Astrocyte (in vitro differentiated cells and primary cell): ENCODE measurements at regions not wholly inside any gene's neighbourhood (a gene's known extent, or its start where the extent isn't known, plus 50 kb on each side); places are given as distances from the start of the nearest gene placed in this dataset.

Experiments used
- DNase-seq: peaks from one replicate; pipeline ENCODE4 v3.0.0-alpha.2; 2010; ENCODE audit warnings: low read depth
- FAIRE-seq: peaks from 2 replicates; lab custom pipeline; 2011; peaks lifted over from hg19 to GRCh38; lab: Jason Lieb, UNC
- H2AFZ ChIP-seq: 2 replicates; pipeline ENCODE4 v1.6.0; 2012; ENCODE audit warnings: low read depth, low read length, inconsistent platforms
- H3K27ac ChIP-seq: 2 replicates; pipeline ENCODE4 v1.5.1; 2011; ENCODE audit warnings: low read depth, low read length, inconsistent platforms
- H3K27me3 ChIP-seq: 2 replicates; pipeline ENCODE4 v1.6.0; 2011; ENCODE audit warnings: low read length, inconsistent platforms; ENCODE audit not compliant: insufficient read depth
- H3K36me3 ChIP-seq: 2 replicates; pipeline ENCODE4 v1.5.1; 2011; ENCODE audit warnings: low read length, inconsistent platforms; ENCODE audit not compliant: insufficient read depth
- H3K4me1 ChIP-seq: 2 replicates; pipeline ENCODE4 v1.5.1; 2011; ENCODE audit warnings: low read length, inconsistent platforms; ENCODE audit not compliant: insufficient read depth
- H3K4me2 ChIP-seq: 2 replicates; pipeline ENCODE4 v1.6.0; 2012; ENCODE audit warnings: low read length, inconsistent platforms
- H3K4me3 ChIP-seq: 2 replicates; pipeline ENCODE4 v1.5.1; 2011; ENCODE audit warnings: low read depth, mild to moderate bottlenecking, low read length, inconsistent platforms; ENCODE audit not compliant: insufficient read depth
- H3K79me2 ChIP-seq: 2 replicates; pipeline ENCODE4 v1.6.0; 2012; ENCODE audit warnings: mild to moderate bottlenecking, low read length, inconsistent platforms; ENCODE audit not compliant: insufficient read depth
- H3K9ac ChIP-seq: 2 replicates; pipeline ENCODE4 v1.6.0; 2012; ENCODE audit warnings: mild to moderate bottlenecking, low read length, inconsistent platforms
- H3K9me3 ChIP-seq: 2 replicates; pipeline ENCODE4 v1.5.1; 2012; ENCODE audit warnings: low read depth, mild to moderate bottlenecking, low read length, inconsistent platforms; ENCODE audit not compliant: insufficient read depth
- H4K20me1 ChIP-seq: 2 replicates; pipeline ENCODE4 v1.6.0; 2012; ENCODE audit warnings: low read length, inconsistent platforms; ENCODE audit not compliant: insufficient read depth
- H3K27ac Mint-ChIP-seq: one replicate; pipeline ENCODE4 v1.8.0; 2021; ENCODE audit warnings: mild to moderate bottlenecking, mixed read lengths; ENCODE audit not compliant: unreplicated experiment
- H3K27me3 Mint-ChIP-seq: one replicate; pipeline ENCODE4 v1.8.0; 2021; ENCODE audit warnings: low read depth, mixed read lengths; ENCODE audit not compliant: unreplicated experiment
- H3K36me3 Mint-ChIP-seq: one replicate; pipeline ENCODE4 v1.8.0; 2021; ENCODE audit warnings: low read depth, mixed read lengths; ENCODE audit not compliant: unreplicated experiment
- H3K4me1 Mint-ChIP-seq: one replicate; pipeline ENCODE4 v1.8.0; 2021; ENCODE audit warnings: low read depth, mixed read lengths; ENCODE audit not compliant: unreplicated experiment
- H3K4me3 Mint-ChIP-seq: one replicate; pipeline ENCODE4 v1.8.0; 2021; ENCODE audit warnings: mild to moderate bottlenecking, moderate library complexity, mixed read lengths; ENCODE audit not compliant: unreplicated experiment
- H3K9me3 Mint-ChIP-seq: one replicate; pipeline ENCODE4 v1.8.0; 2021; ENCODE audit warnings: mild to moderate bottlenecking, mixed read lengths; ENCODE audit not compliant: unreplicated experiment
- CTCF ChIP-seq: IDR thresholded peaks from 2 replicates; pipeline ENCODE4 v1.5.1; 2011; ENCODE audit warnings: low read depth, mild to moderate bottlenecking, inconsistent platforms, low read length, moderate library complexity; ENCODE audit not compliant: insufficient read depth
- EZH2 ChIP-seq: IDR thresholded peaks from 2 replicates; pipeline ENCODE4 v1.6.1; 2012; ENCODE audit warnings: mild to moderate bottlenecking, low read length, inconsistent platforms; ENCODE audit not compliant: insufficient read depth

DNA sequence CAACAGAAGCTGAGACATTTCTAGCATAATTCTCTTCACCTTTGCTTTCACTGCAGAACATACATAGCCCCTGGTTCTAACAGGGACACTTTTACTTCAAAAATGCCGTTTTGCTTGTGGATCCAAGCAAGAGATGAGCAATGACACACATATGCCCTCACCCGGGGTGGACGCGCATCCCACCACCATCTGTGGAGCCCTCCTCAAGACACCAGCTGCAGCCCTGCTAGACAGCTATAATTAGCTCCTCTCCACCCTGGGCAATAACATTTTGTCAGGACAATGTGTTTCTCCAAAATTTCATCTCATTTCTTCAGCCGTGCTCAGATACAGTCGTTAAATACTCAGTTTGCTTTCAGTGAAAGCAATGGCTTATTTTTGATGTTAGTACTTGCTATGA lies 368.7 kb upstream of the RAB6C start:
- FAIRE-seq (no peak), DNase-seq (no peak)
- no peaks in the 10 kb centered on the region for H3K79me2 ChIP-seq
- no peaks in the 10 kb centered on the region for H3K9me3 ChIP-seq
- no peaks in the 10 kb centered on the region for H3K36me3 ChIP-seq
- TF ChIP-seq EZH2 (no peak), CTCF (no peak)
- H3K27me3 ChIP-seq: no peaks in the 10 kb centered on the region
- no peak overlapping the region for H2AFZ ChIP-seq
- no peak overlapping the region for H3K9ac ChIP-seq
- Mint-ChIP-seq H3K36me3 (no peaks in the 10 kb centered on the region), H3K27me3 (peaks cover 16% of the 10 kb centered on the region), H3K27ac (no peak overlapping the region), H3K4me3 (no peak overlapping the region), H3K4me1 (no peaks in the 10 kb centered on the region), H3K9me3 (peaks cover 3% of the 10 kb centered on the region)
- H3K27ac ChIP-seq: no peak overlapping the region
- H3K4me2 ChIP-seq: no peak overlapping the region
- H3K4me3 ChIP-seq: no peak overlapping the region
- no peaks in the 10 kb centered on the region for H3K4me1 ChIP-seq
- H4K20me1 ChIP-seq: no peaks in the 10 kb centered on the region

DNA sequence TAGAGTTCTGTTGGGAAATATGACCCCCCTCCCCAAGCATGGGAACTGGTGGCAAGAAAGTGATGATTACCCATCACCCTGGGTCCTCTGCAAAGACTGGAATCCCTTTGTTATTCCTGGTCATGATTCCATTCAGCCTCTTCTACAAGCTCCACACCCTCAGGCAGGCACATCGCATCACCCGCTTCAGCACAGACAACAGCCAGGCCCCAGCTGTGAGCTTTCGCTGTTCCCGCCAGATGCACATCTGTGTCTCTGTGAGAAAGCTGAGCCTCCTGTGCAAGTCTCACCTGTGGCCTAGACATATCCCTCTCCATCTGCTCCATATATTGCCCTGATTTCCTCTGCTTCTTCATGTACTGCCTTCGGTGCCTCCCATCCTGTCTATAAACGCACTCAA lies 368.0 kb upstream of the RAB6C start:
- no peak for FAIRE-seq
- H3K9ac ChIP-seq: no peak overlapping the region
- peaks cover 13% of the 10 kb centered on the region for H3K27me3 Mint-ChIP-seq

More for the DNA sequence above, 368.0 kb upstream of the RAB6C start:
- Mint-ChIP-seq H3K4me3 (no peak overlapping the region), H3K27ac (no peak overlapping the region), H3K4me1 (no peaks in the 10 kb centered on the region), H3K9me3 (peaks cover 3% of the 10 kb centered on the region), H3K36me3 (no peaks in the 10 kb centered on the region)
- Histone ChIP-seq H4K20me1 (no peaks in the 10 kb centered on the region), H3K4me3 (no peak overlapping the region), H3K4me1 (no peaks in the 10 kb centered on the region), H3K9me3 (no peaks in the 10 kb centered on the region), H3K27ac (no peak overlapping the region), H3K27me3 (no peaks in the 10 kb centered on the region), H2AFZ (no peak overlapping the region), H3K79me2 (no peaks in the 10 kb centered on the region), H3K4me2 (no peak overlapping the region), H3K36me3 (no peaks in the 10 kb centered on the region)
- DNase-seq: no peak
- TF ChIP-seq EZH2: no peak
- no peak for TF ChIP-seq CTCF
